Transverse colon (tissue), 4 donors: ENCODE measurements at regions not wholly inside any gene's neighbourhood (a gene's known extent, or its start where the extent isn't known, plus 50 kb on each side); places are given as distances from the start of the nearest gene placed in this dataset.

Source experiments
- DNase-seq: peaks from one replicate; pipeline ENCODE4 v3.0.0-alpha.2; 2019
- H3K27ac ChIP-seq, 4 donors: fragments of 200-600 bp; sonication (generic); 2 replicates each; pipeline ENCODE4 v1.5.1; 2016 to 2018; ENCODE audit warnings: inconsistent platforms in 4 of 4
- H3K27me3 ChIP-seq: fragments of 200-600 bp; sonication (generic); 2 replicates; pipeline ENCODE4 v1.5.1; 2017; ENCODE audit warnings: inconsistent platforms
- H3K36me3 ChIP-seq, 4 donors: fragments of 200-600 bp; sonication (generic); 2 replicates each; pipeline ENCODE4 v1.5.1; 2017 to 2019; ENCODE audit warnings: inconsistent platforms in 4 of 4
- H3K4me1 ChIP-seq, 4 donors: fragments of 200-600 bp; sonication (generic); 2 replicates each; pipeline ENCODE4 v1.5.1; 2017 to 2020; ENCODE audit warnings: inconsistent platforms in 4 of 4
- H3K4me3 ChIP-seq, 4 donors: fragments of 200-600 bp; sonication (generic); 1 replicate in 1 of 4; 2 replicates in 3 of 4; pipeline versions ENCODE4 v1.5.1 to v1.6.1; 2017 to 2019; ENCODE audit warnings: inconsistent platforms in 4 of 4
- H3K9me3 ChIP-seq, 2 donors: fragments of 200-600 bp; sonication (generic); 2 replicates each; pipeline ENCODE4 v1.5.1; 2017 to 2019; ENCODE audit warnings: inconsistent platforms in 2 of 2
- EP300 ChIP-seq: sonication (generic); formaldehyde crosslinking; IDR thresholded peaks from one replicate; pipeline ENCODE4 v1.6.1; 2017; ENCODE audit warnings: antibody characterized with exemption, low read depth
- POLR2A ChIP-seq: fragments of 450-650 bp; IDR thresholded peaks from one replicate; pipeline ENCODE4 v1.6.1; 2016; ENCODE audit warnings: antibody characterized with exemption, mild to moderate bottlenecking, moderate library complexity
- POLR2AphosphoS5 ChIP-seq, 3 donors: sonication (generic); formaldehyde crosslinking; IDR thresholded peaks; one replicate each; pipeline ENCODE4 v1.6.1; 2016; ENCODE audit warnings: antibody characterized with exemption in 3 of 3
- WGBS, 2 donors: methylation state at CpG; one replicate each; pipeline ENCODE4 v1.1.5; 2018; ENCODE audit warnings: low coverage in 1 of 2; 5-methylcytosine and 5-hydroxymethylcytosine counted together
- in situ Hi-C, 4 donors: fragments of 200-750 bp; cut with MboI; loops; one replicate each; pipeline versions ENCODE4 v1.15.0 to v1.15.1; 2017; ENCODE audit warnings: low sequenced_read_pairs in 3 of 4, low pct_ligation_motif_present in 1 of 4, low pct_unique_long_range_greater_than_20kb in 1 of 4
- intact Hi-C: fragments of 100-400 bp; cut with DNase I; formaldehyde crosslinking; loops from one replicate; pipeline ENCODE4 v1.15.1; 2023; ENCODE audit warnings: low total_unique reads
- TF ChIP-seq, protein P1 (sequence below), 5 experiments: fragments of 200-600 bp in 3 of 5; fragments of 450-650 bp in 2 of 5; sonication (generic) in 3 of 5; IDR thresholded peaks; 1 replicate in 2 of 5; 2 replicates in 3 of 5; pipeline ENCODE4 v1.5.1; 2016 to 2017; ENCODE audit warnings: antibody characterized with exemption in 5 of 5, inconsistent platforms in 3 of 5, mild to moderate bottlenecking in 2 of 5, moderate library complexity in 1 of 5

GRCh38 chr14:97180304-97181200 lies 383.4 kb downstream of the VRK1 start:
- 85 to 90% methylated on average over 4 to 32 of the region's 32 CpGs for WGBS, 2 donors
- DNase-seq, result no peak

GRCh38 chr14:97185186-97185585 lies 388.0 kb downstream of the VRK1 start:
- 33 to 39% methylated on average over 5 to 6 of the region's 6 CpGs for WGBS, 2 donors
- no peak overlapping the region for H3K27ac ChIP-seq
- no peaks in the 10 kb centered on the region for H3K4me1 ChIP-seq
- no peaks in the 10 kb centered on the region for H3K27me3 ChIP-seq
- intact Hi-C loops (no loop called here), in situ Hi-C loops (no loop called here)
- no peak for DNase-seq
- TF ChIP-seq EP300, result no peak
- no peak for TF ChIP-seq POLR2AphosphoS5 (IDR thresholded peaks at IDR 0.05)
- no peak overlapping the region for H3K4me3 ChIP-seq
- H3K36me3 ChIP-seq, result no peaks in the 10 kb centered on the region
- H3K9me3 ChIP-seq, result no peaks in the 10 kb centered on the region

More at GRCh38 chr14:97180304-97181200, 383.4 kb downstream of the VRK1 start:
- intact Hi-C loops, result no loop called here
- no peaks in the 10 kb centered on the region for H3K4me1 ChIP-seq
- H3K36me3 ChIP-seq, result no peaks in the 10 kb centered on the region
- no peaks in the 10 kb centered on the region for H3K9me3 ChIP-seq
- no peak overlapping the region for H3K4me3 ChIP-seq
- TF ChIP-seq EP300 (no peak), POLR2A (no peak), POLR2AphosphoS5 (IDR thresholded peaks at IDR 0.05) (no peak)
- TF ChIP-seq, protein P1, sequence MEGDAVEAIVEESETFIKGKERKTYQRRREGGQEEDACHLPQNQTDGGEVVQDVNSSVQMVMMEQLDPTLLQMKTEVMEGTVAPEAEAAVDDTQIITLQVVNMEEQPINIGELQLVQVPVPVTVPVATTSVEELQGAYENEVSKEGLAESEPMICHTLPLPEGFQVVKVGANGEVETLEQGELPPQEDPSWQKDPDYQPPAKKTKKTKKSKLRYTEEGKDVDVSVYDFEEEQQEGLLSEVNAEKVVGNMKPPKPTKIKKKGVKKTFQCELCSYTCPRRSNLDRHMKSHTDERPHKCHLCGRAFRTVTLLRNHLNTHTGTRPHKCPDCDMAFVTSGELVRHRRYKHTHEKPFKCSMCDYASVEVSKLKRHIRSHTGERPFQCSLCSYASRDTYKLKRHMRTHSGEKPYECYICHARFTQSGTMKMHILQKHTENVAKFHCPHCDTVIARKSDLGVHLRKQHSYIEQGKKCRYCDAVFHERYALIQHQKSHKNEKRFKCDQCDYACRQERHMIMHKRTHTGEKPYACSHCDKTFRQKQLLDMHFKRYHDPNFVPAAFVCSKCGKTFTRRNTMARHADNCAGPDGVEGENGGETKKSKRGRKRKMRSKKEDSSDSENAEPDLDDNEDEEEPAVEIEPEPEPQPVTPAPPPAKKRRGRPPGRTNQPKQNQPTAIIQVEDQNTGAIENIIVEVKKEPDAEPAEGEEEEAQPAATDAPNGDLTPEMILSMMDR (IDR thresholded peaks at IDR 0.05), result no peak
- no peak overlapping the region for H3K27ac ChIP-seq
- in situ Hi-C loops, result no loop called here
- H3K27me3 ChIP-seq, result no peaks in the 10 kb centered on the region

- peaks cover 5% of the 10 kb centered on the region for H3K27me3 ChIP-seq
- H3K9me3 ChIP-seq, result no peaks in the 10 kb centered on the region
- no peak overlapping the region for H3K4me3 ChIP-seq
- TF ChIP-seq, protein P1 (IDR thresholded peaks at IDR 0.05), result no peak
- 58 to 67% methylated on average over 2 of the region's 2 CpGs for WGBS, 2 donors
- intact Hi-C loops (no loop called here), in situ Hi-C loops (no loop called here)
- no peaks in the 10 kb centered on the region for H3K36me3 ChIP-seq
- H3K27ac ChIP-seq, result no peak overlapping the region
- no peaks in the 10 kb centered on the region for H3K4me1 ChIP-seq
- DNase-seq, result no peak
Measured at GRCh38 chr14:97187916-97188315, 390.7 kb downstream of the VRK1 start.

DNA sequence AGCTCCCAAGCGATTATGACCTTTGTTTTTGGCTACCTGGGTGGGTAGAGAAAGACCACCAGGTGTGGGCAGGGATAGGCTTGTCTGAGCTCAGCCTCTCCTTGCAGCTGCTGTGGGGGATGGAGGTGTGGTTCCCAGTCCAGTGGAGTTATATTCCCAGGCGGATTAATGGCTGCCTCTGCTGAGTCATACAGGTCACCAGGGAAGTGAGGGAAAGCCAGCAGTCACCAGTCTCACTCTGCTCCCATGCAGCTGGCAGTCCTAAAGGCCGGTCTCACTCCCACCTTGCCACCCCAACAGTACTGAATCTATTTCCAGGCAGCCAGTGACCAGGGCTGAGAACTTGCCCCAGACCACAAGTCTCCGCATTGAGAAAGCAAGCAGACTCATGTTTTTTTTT lies 399.2 kb downstream of the VRK1 start:
- WGBS, 2 donors, result 76 to 100% methylated on average over 1 to 4 of the region's 4 CpGs
- H3K4me3 ChIP-seq, result no peak overlapping the region
- no peak for DNase-seq
- no peak overlapping the region for H3K27ac ChIP-seq
- no peaks in the 10 kb centered on the region for H3K4me1 ChIP-seq
- H3K36me3 ChIP-seq, result no peaks in the 10 kb centered on the region
- peaks cover 0 to 6% of the 10 kb centered on the region in 2 donors for H3K9me3 ChIP-seq
- TF ChIP-seq, protein P1 (IDR thresholded peaks at IDR 0.05), result no peak
- TF ChIP-seq POLR2A, result no peak
- TF ChIP-seq EP300, result no peak
- TF ChIP-seq POLR2AphosphoS5 (IDR thresholded peaks at IDR 0.05), result no peak
- in situ Hi-C loops (no loop called here), intact Hi-C loops (no loop called here)
- peaks cover 5% of the 10 kb centered on the region for H3K27me3 ChIP-seq

- TF ChIP-seq POLR2AphosphoS5 (IDR thresholded peaks at IDR 0.05) (no peak), POLR2A (no peak), EP300 (no peak)
- TF ChIP-seq, protein P1 (IDR thresholded peaks at IDR 0.05), result no peak
- intact Hi-C loops (no loop called here), in situ Hi-C loops (no loop called here)
- Histone ChIP-seq H3K36me3 (no peaks in the 10 kb centered on the region), H3K4me1 (no peaks in the 10 kb centered on the region), H3K4me3 (no peak overlapping the region), H3K27me3 (no peaks in the 10 kb centered on the region), H3K9me3 (peaks cover 0 to 6% of the 10 kb centered on the region in 2 donors), H3K27ac (no peak overlapping the region)
- no peak for DNase-seq
Measured at GRCh38 chr14:97198813-97199212, 401.6 kb downstream of the VRK1 start.
